BE2C (cell line): ENCODE measurements at regions not wholly inside any gene's neighbourhood (a gene's known extent, or its start where the extent isn't known, plus 50 kb on each side); places are given as distances from the start of the nearest gene placed in this dataset.

Source experiments
- DNase-seq: peaks from one replicate; pipeline ENCODE4 v3.0.0-alpha.2; 2020
- H3K27me3 ChIP-seq: fragments of 250-450 bp; sonication (Bioruptor Pico); 2 replicates; pipeline ENCODE4 v1.5.1; 2020; ENCODE audit warnings: mild to moderate bottlenecking
- H3K36me3 ChIP-seq: fragments of 250-450 bp; sonication (Bioruptor Pico); 2 replicates; pipeline ENCODE4 v1.5.1; 2020; ENCODE audit warnings: mild to moderate bottlenecking
- H3K4me1 ChIP-seq: fragments of 250-450 bp; sonication (Bioruptor Pico); 2 replicates; pipeline ENCODE4 v1.5.1; 2020
- H3K4me3 ChIP-seq: 2 replicates; pipeline ENCODE4 v1.5.1; 2011; ENCODE audit warnings: low read depth, low read length
- H3K9me3 ChIP-seq: fragments of 250-450 bp; sonication (Bioruptor Pico); 2 replicates; pipeline ENCODE4 v1.5.1; 2020
- TF ChIP-seq, protein P1 (sequence below): IDR thresholded peaks from 2 replicates; pipeline ENCODE4 v1.5.1; 2012; ENCODE audit warnings: mild to moderate bottlenecking, low read depth, low read length

DNA sequence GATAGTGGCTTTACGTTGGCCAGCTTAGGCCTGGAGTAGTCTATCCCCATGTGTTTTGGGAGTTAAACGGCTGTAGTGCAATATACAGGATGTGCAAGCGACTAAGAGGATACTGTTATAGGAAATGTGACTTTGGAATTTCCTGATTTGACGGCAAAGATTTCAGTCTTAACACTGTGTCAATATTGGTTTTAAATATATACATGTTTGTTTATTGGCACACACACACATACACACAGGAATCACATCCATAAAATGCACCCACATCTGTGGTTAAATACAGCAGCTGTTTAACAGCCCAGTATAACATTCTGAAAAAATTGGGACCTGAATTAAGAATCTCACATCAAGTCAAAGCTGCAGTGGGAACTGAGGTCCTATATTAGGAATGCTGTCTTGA, 347.1 kb downstream of the TXNL1 start:
- TF ChIP-seq, protein P1, sequence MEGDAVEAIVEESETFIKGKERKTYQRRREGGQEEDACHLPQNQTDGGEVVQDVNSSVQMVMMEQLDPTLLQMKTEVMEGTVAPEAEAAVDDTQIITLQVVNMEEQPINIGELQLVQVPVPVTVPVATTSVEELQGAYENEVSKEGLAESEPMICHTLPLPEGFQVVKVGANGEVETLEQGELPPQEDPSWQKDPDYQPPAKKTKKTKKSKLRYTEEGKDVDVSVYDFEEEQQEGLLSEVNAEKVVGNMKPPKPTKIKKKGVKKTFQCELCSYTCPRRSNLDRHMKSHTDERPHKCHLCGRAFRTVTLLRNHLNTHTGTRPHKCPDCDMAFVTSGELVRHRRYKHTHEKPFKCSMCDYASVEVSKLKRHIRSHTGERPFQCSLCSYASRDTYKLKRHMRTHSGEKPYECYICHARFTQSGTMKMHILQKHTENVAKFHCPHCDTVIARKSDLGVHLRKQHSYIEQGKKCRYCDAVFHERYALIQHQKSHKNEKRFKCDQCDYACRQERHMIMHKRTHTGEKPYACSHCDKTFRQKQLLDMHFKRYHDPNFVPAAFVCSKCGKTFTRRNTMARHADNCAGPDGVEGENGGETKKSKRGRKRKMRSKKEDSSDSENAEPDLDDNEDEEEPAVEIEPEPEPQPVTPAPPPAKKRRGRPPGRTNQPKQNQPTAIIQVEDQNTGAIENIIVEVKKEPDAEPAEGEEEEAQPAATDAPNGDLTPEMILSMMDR, result no peak
- Histone ChIP-seq H3K27me3 (no peaks in the 10 kb centered on the region), H3K4me3 (no peak overlapping the region), H3K4me1 (no peaks in the 10 kb centered on the region), H3K9me3 (no peaks in the 10 kb centered on the region), H3K36me3 (no peaks in the 10 kb centered on the region)
- no peak for DNase-seq

DNA sequence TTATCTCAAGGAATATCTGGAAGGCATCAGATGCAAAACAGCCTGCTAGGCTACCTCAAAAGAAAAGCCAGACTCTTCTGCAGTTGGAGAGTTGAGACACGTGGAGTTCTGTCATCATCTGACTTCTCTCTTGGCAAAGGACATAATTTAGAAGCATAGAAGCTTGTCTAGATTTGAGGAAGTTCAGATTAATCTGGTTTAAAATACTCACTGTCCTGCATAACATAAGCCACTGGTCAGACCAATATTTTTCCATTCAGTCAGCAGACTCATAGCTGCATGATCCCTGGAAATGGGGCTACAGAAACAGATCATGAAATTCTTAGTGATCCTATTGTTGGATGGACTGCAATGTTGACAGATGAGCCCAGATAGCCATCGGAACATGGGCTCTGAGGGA, 349.0 kb downstream of the TXNL1 start:
- H3K9me3 ChIP-seq, result no peaks in the 10 kb centered on the region
- DNase-seq, result no peak
- no peaks in the 10 kb centered on the region for H3K27me3 ChIP-seq
- no peaks in the 10 kb centered on the region for H3K4me1 ChIP-seq
- TF ChIP-seq, protein P1, result no peak
- H3K36me3 ChIP-seq, result no peaks in the 10 kb centered on the region
- no peak overlapping the region for H3K4me3 ChIP-seq

DNA sequence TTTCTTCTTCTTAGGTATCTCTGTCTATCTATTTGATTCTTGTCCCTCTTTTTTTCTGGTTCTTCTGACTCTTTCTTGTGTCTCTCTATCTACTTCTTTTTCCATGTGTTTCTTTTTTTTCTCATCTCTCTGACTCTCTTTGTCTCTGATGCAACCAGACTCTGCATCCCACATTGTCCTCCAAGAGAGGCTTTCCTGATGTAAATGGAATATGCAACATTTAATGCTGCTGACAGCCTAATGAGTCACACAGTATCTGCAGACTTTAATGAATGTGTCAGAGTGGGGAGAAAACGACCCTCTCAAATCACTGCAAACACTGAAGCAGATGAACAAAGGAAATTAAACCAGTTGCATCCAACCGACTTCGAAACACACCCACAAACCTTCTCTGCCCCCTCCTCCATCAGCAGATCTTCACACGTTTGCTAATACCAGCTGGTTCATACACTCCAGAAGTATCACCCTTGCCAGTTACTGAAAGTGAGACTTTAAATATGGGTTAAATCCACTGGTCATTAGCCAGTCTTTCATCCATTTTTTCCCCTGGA, 351.5 kb downstream of the TXNL1 start:
- Histone ChIP-seq H3K9me3 (no peaks in the 10 kb centered on the region), H3K4me1 (no peaks in the 10 kb centered on the region), H3K27me3 (no peaks in the 10 kb centered on the region), H3K36me3 (no peaks in the 10 kb centered on the region), H3K4me3 (no peak overlapping the region)
- TF ChIP-seq, protein P1, result no peak
- no peak for DNase-seq

DNA sequence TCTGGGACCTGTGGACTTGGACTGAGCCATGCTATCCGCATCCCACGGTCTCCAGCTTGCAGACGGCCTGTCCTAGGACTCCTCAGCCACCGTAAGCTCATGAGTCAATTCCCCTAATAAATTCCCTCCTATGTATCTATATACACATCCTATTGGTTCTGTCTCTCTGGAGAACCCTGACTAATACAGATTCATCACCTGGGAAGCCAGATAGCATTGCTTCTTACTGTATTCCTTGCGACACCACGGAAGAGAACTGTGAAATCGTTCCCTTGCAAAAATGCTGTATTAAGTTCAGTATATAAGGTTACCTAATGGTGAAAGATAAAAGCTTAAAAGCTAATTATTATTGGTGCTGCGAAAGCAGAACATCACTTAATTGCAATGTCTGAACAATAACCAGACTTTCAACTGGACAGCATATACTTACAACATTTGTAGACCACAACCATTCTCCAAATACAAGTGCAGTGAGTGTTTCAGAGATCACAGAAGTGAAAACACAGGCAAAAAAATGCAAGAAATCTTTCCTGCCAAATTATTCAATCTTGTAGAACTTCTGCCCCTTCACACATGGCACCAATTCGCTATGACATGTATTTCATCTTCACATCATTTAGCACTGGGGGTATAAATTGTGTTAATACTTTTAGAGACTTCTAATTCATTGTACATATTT, 352.9 kb downstream of the TXNL1 start:
- no peaks in the 10 kb centered on the region for H3K27me3 ChIP-seq
- DNase-seq, result no peak
- no peak overlapping the region for H3K4me3 ChIP-seq
- H3K9me3 ChIP-seq, result no peaks in the 10 kb centered on the region
- no peaks in the 10 kb centered on the region for H3K36me3 ChIP-seq
- no peaks in the 10 kb centered on the region for H3K4me1 ChIP-seq
- TF ChIP-seq, protein P1, result no peak

DNA sequence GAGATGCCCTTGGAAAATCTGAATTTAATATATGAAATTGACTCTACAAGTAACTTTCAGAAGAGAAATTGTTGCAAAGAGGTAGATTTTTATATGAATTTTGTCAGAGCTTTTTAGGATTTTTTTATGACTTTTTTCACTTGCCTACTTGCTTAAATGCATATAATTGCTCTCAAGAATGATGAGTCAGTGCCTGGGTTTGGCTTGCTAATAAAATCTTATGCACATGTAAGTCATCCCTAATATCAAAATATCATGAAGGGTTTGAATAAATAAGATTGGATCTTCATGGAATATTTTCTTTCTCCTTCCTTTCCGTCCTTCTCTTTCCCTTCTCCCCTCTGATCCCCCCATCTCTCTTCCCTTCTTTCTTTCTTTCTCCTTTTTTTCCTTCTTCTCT, 354.1 kb downstream of the TXNL1 start:
- no peaks in the 10 kb centered on the region for H3K4me1 ChIP-seq
- H3K27me3 ChIP-seq, result no peaks in the 10 kb centered on the region
- no peak overlapping the region for H3K4me3 ChIP-seq
- H3K36me3 ChIP-seq, result no peaks in the 10 kb centered on the region
- no peak for DNase-seq
- H3K9me3 ChIP-seq, result no peaks in the 10 kb centered on the region
- TF ChIP-seq, protein P1, result no peak

DNA sequence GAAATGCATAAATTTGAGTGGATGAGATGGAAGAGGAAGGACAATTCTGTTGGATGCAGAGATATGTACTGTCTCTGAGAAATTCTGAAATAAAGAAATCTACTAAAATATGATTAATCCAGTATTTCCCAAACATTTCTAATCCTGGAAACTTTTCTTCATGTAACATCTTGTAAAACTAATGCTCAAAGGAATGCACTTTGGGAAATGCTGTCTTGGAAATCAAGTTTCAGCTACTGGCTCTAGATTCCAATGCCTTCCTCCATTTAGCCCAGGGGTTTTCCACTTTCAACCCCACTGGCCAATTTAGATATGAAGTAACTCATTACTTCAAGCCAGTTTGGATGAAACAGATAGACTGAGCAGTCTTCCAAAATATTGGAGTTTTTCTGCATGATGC, 355.1 kb downstream of the TXNL1 start:
- H3K9me3 ChIP-seq, result no peaks in the 10 kb centered on the region
- TF ChIP-seq, protein P1, result no peak
- no peak overlapping the region for H3K4me3 ChIP-seq
- H3K36me3 ChIP-seq, result no peaks in the 10 kb centered on the region
- no peaks in the 10 kb centered on the region for H3K4me1 ChIP-seq
- DNase-seq, result no peak
- no peaks in the 10 kb centered on the region for H3K27me3 ChIP-seq
